ENCODE measurements at regions not wholly inside any gene's neighbourhood (a gene's known extent, or its start where the extent isn't known, plus 50 kb on each side); places are given as distances from the start of the nearest gene placed in this dataset.

- Histone ChIP-seq H3K27me3 (ENCODE audit: insufficient read depth, poor library complexity, severe bottlenecking) (no peaks in the 10 kb centered on the region), H3K4me3 (replicated peaks; ENCODE audit: insufficient read depth, low read length) (no peak overlapping the region), H3K27ac (replicated peaks) (no peak overlapping the region)
- TF ChIP-seq SPI1 (IDR thresholded peaks at IDR 0.05; ENCODE audit: borderline replicate concordance, low read depth), result no peak
- TF ChIP-seq GABPA (IDR thresholded peaks at IDR 0.05; ENCODE audit: low read depth), result no peak
- no peak for TF ChIP-seq CTCF (IDR thresholded peaks at IDR 0.05; ENCODE audit: insufficient read depth, low read length)
- TF ChIP-seq POLR2AphosphoS5 (IDR thresholded peaks at IDR 0.05; ENCODE audit: low read depth), result no peak
- TF ChIP-seq REST (IDR thresholded peaks at IDR 0.05; ENCODE audit: insufficient replicate concordance, low read depth), result no peak
- DNase-seq (ENCODE audit: low read depth in 1 of 2, low spot score in 1 of 2), result no peak
These were observed 781.6 kb downstream of the BRD1 start for GRCh38 chr22:49046000-49046545.

GRCh38 chr22:49045276-49045675 lies 782.4 kb downstream of the BRD1 start:
- TF ChIP-seq GABPA (IDR thresholded peaks at IDR 0.05; ENCODE audit: low read depth), result no peak
- no peak for TF ChIP-seq SPI1 (IDR thresholded peaks at IDR 0.05; ENCODE audit: borderline replicate concordance, low read depth)
- TF ChIP-seq REST (IDR thresholded peaks at IDR 0.05; ENCODE audit: insufficient replicate concordance, low read depth), result no peak
- TF ChIP-seq CTCF (IDR thresholded peaks at IDR 0.05; ENCODE audit: insufficient read depth, low read length), result no peak
- no peak for TF ChIP-seq POLR2AphosphoS5 (IDR thresholded peaks at IDR 0.05; ENCODE audit: low read depth)
- Histone ChIP-seq H3K4me3 (replicated peaks; ENCODE audit: insufficient read depth, low read length) (no peak overlapping the region), H3K27me3 (ENCODE audit: insufficient read depth, poor library complexity, severe bottlenecking) (no peaks in the 10 kb centered on the region), H3K27ac (replicated peaks) (no peak overlapping the region)
- DNase-seq (ENCODE audit: low read depth in 1 of 2, low spot score in 1 of 2), result no peak

GRCh38 chr22:49044776-49045175 lies 782.9 kb downstream of the BRD1 start:
- TF ChIP-seq SPI1 (IDR thresholded peaks at IDR 0.05; ENCODE audit: borderline replicate concordance, low read depth), result no peak
- Histone ChIP-seq H3K4me3 (replicated peaks; ENCODE audit: insufficient read depth, low read length) (no peak overlapping the region), H3K27ac (replicated peaks) (no peak overlapping the region), H3K27me3 (ENCODE audit: insufficient read depth, poor library complexity, severe bottlenecking) (no peaks in the 10 kb centered on the region)
- DNase-seq (ENCODE audit: low read depth in 1 of 2, low spot score in 1 of 2), result no peak

GRCh38 chr22:49044091-49044490 lies 783.6 kb downstream of the BRD1 start:
- no peak for DNase-seq (ENCODE audit: low read depth in 1 of 2, low spot score in 1 of 2)
- no peak overlapping the region for H3K4me3 ChIP-seq (replicated peaks; ENCODE audit: insufficient read depth, low read length)
- H3K27me3 ChIP-seq (ENCODE audit: insufficient read depth, poor library complexity, severe bottlenecking), result no peaks in the 10 kb centered on the region
- TF ChIP-seq SPI1 (IDR thresholded peaks at IDR 0.05; ENCODE audit: borderline replicate concordance, low read depth) (no peak), CTCF (IDR thresholded peaks at IDR 0.05; ENCODE audit: insufficient read depth, low read length) (no peak), GABPA (IDR thresholded peaks at IDR 0.05; ENCODE audit: low read depth) (no peak), REST (IDR thresholded peaks at IDR 0.05; ENCODE audit: insufficient replicate concordance, low read depth) (no peak), POLR2AphosphoS5 (IDR thresholded peaks at IDR 0.05; ENCODE audit: low read depth) (no peak)
- H3K27ac ChIP-seq (replicated peaks), result no peak overlapping the region

All from HL-60 (cell line).